HEK293 (cell line): ENCODE measurements at regions not wholly inside any gene's neighbourhood (a gene's known extent, or its start where the extent isn't known, plus 50 kb on each side); places are given as distances from the start of the nearest gene placed in this dataset.

ENCODE experiments used
- YY1 ChIP-seq: fragments of 450-650 bp; formaldehyde crosslinking; IDR thresholded peaks from 2 replicates; pipeline ENCODE4 v1.5.1; 2018; ENCODE audit warnings: missing biosample characterization, missing genetic modification characterization
- ZBTB1 ChIP-seq: fragments of 450-650 bp; formaldehyde crosslinking; IDR thresholded peaks from 2 replicates; pipeline ENCODE4 v1.5.1; 2016; ENCODE audit warnings: missing biosample characterization, missing genetic modification characterization
- ZFP41 ChIP-seq: fragments of 450-650 bp; formaldehyde crosslinking; IDR thresholded peaks from 2 replicates; pipeline ENCODE4 v1.5.1; 2016; ENCODE audit warnings: missing biosample characterization, missing genetic modification characterization, borderline replicate concordance
- ZNF350 ChIP-seq: fragments of 450-650 bp; formaldehyde crosslinking; IDR thresholded peaks from 2 replicates; pipeline ENCODE4 v1.5.0; 2017; ENCODE audit warnings: missing biosample characterization, mild to moderate bottlenecking, missing genetic modification characterization
- ZNF48 ChIP-seq: fragments of 450-650 bp; formaldehyde crosslinking; IDR thresholded peaks from 2 replicates; pipeline ENCODE4 v1.5.1; 2016; ENCODE audit warnings: missing biosample characterization, missing genetic modification characterization

- TF ChIP-seq ZFP41 (tag by site-specific recombination) (no peak), YY1 (tag by site-specific recombination) (no peak), ZNF48 (tag by site-specific recombination) (no peak), ZNF350 (no peak), ZBTB1 (tag by site-specific recombination) (no peak)
Measured at GRCh38 chr11:70709596-70709995, 311.3 kb downstream of the CTTN start.
